Pons (tissue), 1 donor: ENCODE measurements at regions not wholly inside any gene's neighbourhood (a gene's known extent, or its start where the extent isn't known, plus 50 kb on each side); places are given as distances from the start of the nearest gene placed in this dataset.

Experiments used
- DNase-seq: peaks from one replicate; pipeline ENCODE4 v3.0.0-alpha.2; 2016; ENCODE audit warnings: low spot score

- no peak for DNase-seq
These were observed 758.5 kb upstream of the RBFOX1 start for GRCh38 chr16:6574146-6574545.

GRCh38 chr16:6573577-6573976, 759.1 kb upstream of the RBFOX1 start:
- peak; percentile 84 for DNase-seq

- no peak for DNase-seq
These were observed 761.6 kb upstream of the RBFOX1 start for GRCh38 chr16:6571044-6571443.

GRCh38 chr16:6570530-6570929, 762.1 kb upstream of the RBFOX1 start:
- DNase-seq = no peak

GRCh38 chr16:6562986-6563385, 769.7 kb upstream of the RBFOX1 start:
- no peak for DNase-seq

GRCh38 chr16:6560306-6561100, 772.1 kb upstream of the RBFOX1 start:
- DNase-seq = no peak

- DNase-seq = no peak
These were observed 774.0 kb upstream of the RBFOX1 start for GRCh38 chr16:6558661-6559060.

GRCh38 chr16:6558126-6558525, 774.5 kb upstream of the RBFOX1 start:
- peak; percentile 41 for DNase-seq

- no peak for DNase-seq
These were observed 775.2 kb upstream of the RBFOX1 start for GRCh38 chr16:6557353-6558023.

GRCh38 chr16:6549415-6549814, 783.2 kb upstream of the RBFOX1 start:
- no peak for DNase-seq

GRCh38 chr16:6548507-6548906, 784.1 kb upstream of the RBFOX1 start:
- DNase-seq = no peak

GRCh38 chr16:6547131-6547530, 785.5 kb upstream of the RBFOX1 start:
- DNase-seq = no peak

GRCh38 chr16:6545329-6545728, 787.3 kb upstream of the RBFOX1 start:
- DNase-seq = no peak

GRCh38 chr16:6541267-6541666, 791.4 kb upstream of the RBFOX1 start:
- DNase-seq = no peak

- no peak for DNase-seq
These were observed 796.2 kb upstream of the RBFOX1 start for GRCh38 chr16:6536411-6536810.

- DNase-seq = no peak
These were observed 801.6 kb upstream of the RBFOX1 start for GRCh38 chr16:6531067-6531466.

- DNase-seq = no peak
These were observed 804.4 kb upstream of the RBFOX1 start for GRCh38 chr16:6528217-6528616.

- DNase-seq = no peak
These were observed 805.0 kb upstream of the RBFOX1 start for GRCh38 chr16:6527646-6528045.

GRCh38 chr16:6524501-6524900, 808.1 kb upstream of the RBFOX1 start:
- DNase-seq = no peak

GRCh38 chr16:6517020-6517720, 815.5 kb upstream of the RBFOX1 start:
- no peak for DNase-seq

GRCh38 chr16:6512512-6512911, 820.1 kb upstream of the RBFOX1 start:
- DNase-seq = no peak

- DNase-seq = no peak
These were observed 822.4 kb upstream of the RBFOX1 start for GRCh38 chr16:6510261-6510660.

- no peak for DNase-seq
These were observed 833.2 kb upstream of the RBFOX1 start for GRCh38 chr16:6499413-6499812.
